ENCODE measurements at regions not wholly inside any gene's neighbourhood (a gene's known extent, or its start where the extent isn't known, plus 50 kb on each side); places are given as distances from the start of the nearest gene placed in this dataset.

DNA sequence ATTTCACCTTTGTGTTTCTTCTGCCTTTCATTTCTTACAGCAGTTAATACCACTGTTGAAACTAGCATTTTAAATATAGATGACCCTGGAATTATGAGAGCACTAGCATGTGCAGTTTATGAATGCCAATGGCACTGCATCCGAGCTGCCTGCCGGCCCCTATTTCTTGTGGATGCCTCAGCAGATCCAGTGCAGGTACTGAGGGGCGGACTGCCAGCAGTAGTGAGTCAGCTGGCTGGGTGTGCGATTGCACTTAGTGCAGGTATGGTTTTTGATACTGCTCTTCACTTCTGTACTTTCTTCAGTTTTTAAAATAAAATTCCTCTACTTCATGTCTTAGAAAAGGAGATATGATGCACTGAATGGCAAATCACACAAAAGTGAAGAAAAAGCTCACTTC, 453.0 kb downstream of the DIPK2A start:
- TF ChIP-seq POLR2A (IDR thresholded peaks at IDR 0.05) = no peak
- TF ChIP-seq CTCF (IDR thresholded peaks at IDR 0.05) = no peak

Data from lower leg skin (tissue), 3 donors.